H1 (cell line): ENCODE measurements at regions not wholly inside any gene's neighbourhood (a gene's known extent, or its start where the extent isn't known, plus 50 kb on each side); places are given as distances from the start of the nearest gene placed in this dataset.
A peak's percentile ranks its signal among the peaks of the same experiment; 100 is the strongest.

Experiments used
- CTCF ChIA-PET: fragments of 300-600 bp; sonication (Branson Sonifier 250); formaldehyde crosslinking; loops from one replicate; lab custom pipeline; 2021; ENCODE audit not compliant: partially characterized antibody; lab: Charles Lee
- POLR2A ChIA-PET: fragments of 300-600 bp; sonication (Branson Sonifier 250); formaldehyde crosslinking; loops from one replicate; lab custom pipeline; 2021; ENCODE audit warnings: inconsistent platforms; ENCODE audit not compliant: partially characterized antibody; lab: Charles Lee
- DNase-seq, 2 experiments: peaks; one replicate each; pipeline versions ENCODE4 v3.0.0 to v3.0.0-alpha.2; 2010 to 2022; ENCODE audit warnings: low spot score in 2 of 2, low read depth in 1 of 2, mixed read lengths in 1 of 2
- FAIRE-seq: peaks from 2 replicates; lab custom pipeline; 2011; peaks lifted over from hg19 to GRCh38; lab: Jason Lieb, UNC
- H2AFZ ChIP-seq: 2 replicates; pipeline ENCODE4 v1.8.1; 2012; ENCODE audit warnings: low read length, inconsistent platforms
- H2AK5ac ChIP-seq: 2 replicates; pipeline ENCODE4 v1.6.1; 2013; ENCODE audit warnings: low read depth, low read length
- H2BK120ac ChIP-seq: replicated peaks from 2 replicates; pipeline ENCODE3; 2013; ENCODE audit warnings: low read depth, low read length, inconsistent platforms
- H2BK12ac ChIP-seq: 2 replicates; pipeline ENCODE4 v1.6.1; 2013; ENCODE audit warnings: low read depth, low read length
- H2BK15ac ChIP-seq: 2 replicates; pipeline ENCODE4 v1.6.1; 2013; ENCODE audit warnings: low read length
- H2BK20ac ChIP-seq: 2 replicates; pipeline ENCODE4 v1.6.1; 2013; ENCODE audit warnings: low read length
- H2BK5ac ChIP-seq: 2 replicates; pipeline ENCODE4 v1.6.1; 2013; ENCODE audit warnings: low read depth, low read length
- H3K14ac ChIP-seq: 2 replicates; pipeline ENCODE4 v1.6.1; 2013; ENCODE audit warnings: inconsistent platforms; ENCODE audit not compliant: insufficient read length
- H3K18ac ChIP-seq: 2 replicates; pipeline ENCODE4 v1.6.1; 2013; ENCODE audit warnings: low read length; ENCODE audit errors: extremely low read depth
- H3K23ac ChIP-seq: 2 replicates; pipeline ENCODE4 v1.6.1; 2013; ENCODE audit warnings: inconsistent platforms; ENCODE audit not compliant: insufficient read length
- H3K23me2 ChIP-seq: 2 replicates; pipeline ENCODE4 v1.6.1; 2013; ENCODE audit warnings: low read depth, low read length
- H3K27ac ChIP-seq: 2 replicates; pipeline ENCODE4 v1.6.1; 2011; ENCODE audit warnings: low read depth, low read length, inconsistent platforms
- H3K27me3 ChIP-seq, 4 experiments: replicated peaks in 1 of 4; 1 replicate in 1 of 4; 2 replicates in 3 of 4; pipeline versions ENCODE4 v1.6.1 to v1.8.1; 2011 to 2013; ENCODE audit warnings: low read length in 3 of 4, mild to moderate bottlenecking in 3 of 4, inconsistent platforms in 2 of 4, mixed read lengths in 2 of 4, moderate library complexity in 1 of 4; ENCODE audit not compliant: control insufficient read depth in 3 of 4, insufficient read depth in 3 of 4; ENCODE audit errors: extremely low read depth in 1 of 4
- H3K36me3 ChIP-seq, 4 experiments: 2 replicates each; pipeline versions ENCODE4 v1.6.1 to v1.8.1; 2011 to 2013; ENCODE audit warnings: mild to moderate bottlenecking in 4 of 4, low read length in 3 of 4, moderate library complexity in 2 of 4, control low read depth in 1 of 4, inconsistent platforms in 1 of 4; ENCODE audit not compliant: insufficient read depth in 4 of 4, control insufficient read depth in 2 of 4
- H3K4ac ChIP-seq: replicated peaks from 2 replicates; pipeline ENCODE3; 2013; ENCODE audit warnings: low read length, low read depth, mixed read lengths, inconsistent platforms; ENCODE audit not compliant: insufficient read length
- H3K4me1 ChIP-seq, 4 experiments: replicated peaks in 1 of 4; 1 replicate in 1 of 4; 2 replicates in 3 of 4; pipeline versions ENCODE4 v1.6.1 to v1.8.1; 2011 to 2013; ENCODE audit warnings: low read length in 3 of 4, inconsistent platforms in 2 of 4, mixed read lengths in 1 of 4; ENCODE audit not compliant: insufficient read depth in 4 of 4, control insufficient read depth in 3 of 4
- H3K4me2 ChIP-seq, 2 experiments: 2 replicates each; pipeline versions ENCODE4 v1.6.1 to v1.8.1; 2011 to 2013; ENCODE audit warnings: low read depth in 2 of 2, low read length in 2 of 2, control low read depth in 1 of 2, inconsistent platforms in 1 of 2, mild to moderate bottlenecking in 1 of 2; ENCODE audit not compliant: insufficient read depth in 1 of 2
- H3K4me3 ChIP-seq, 4 experiments: fragments of 200-600, 300-600 bp in 1 of 4; sonication (generic), shearing (Covaris generic), sonication (Bioruptor Twin) in 1 of 4; 2 replicates each; pipeline versions ENCODE4 v1.5.1 to v1.8.1; 2011 to 2016; ENCODE audit warnings: low read length in 4 of 4, low read depth in 3 of 4, control low read depth in 2 of 4, inconsistent platforms in 2 of 4, mild to moderate bottlenecking in 2 of 4, mixed read lengths in 1 of 4, moderate library complexity in 1 of 4; ENCODE audit not compliant: insufficient read depth in 2 of 4; ENCODE audit errors: extremely low read depth in 1 of 4
- H3K56ac ChIP-seq: replicated peaks from 2 replicates; pipeline ENCODE3; 2013; ENCODE audit warnings: low read depth, mild to moderate bottlenecking, mixed read lengths, low read length, inconsistent platforms; ENCODE audit not compliant: insufficient read length
- H3K79me1 ChIP-seq: 2 replicates; pipeline ENCODE4 v1.6.1; 2013; ENCODE audit warnings: low read depth, low read length, control low read depth
- H3K79me2 ChIP-seq, 2 experiments: 2 replicates each; pipeline versions ENCODE4 v1.6.1 to v1.8.1; 2012 to 2013; ENCODE audit warnings: low read length in 2 of 2, mild to moderate bottlenecking in 2 of 2, inconsistent platforms in 1 of 2; ENCODE audit not compliant: insufficient read depth in 2 of 2, control insufficient read depth in 1 of 2
- H3K9ac ChIP-seq, 4 experiments: replicated peaks in 1 of 4; 1 replicate in 1 of 4; 2 replicates in 3 of 4; pipeline versions ENCODE4 v1.6.1 to v1.8.1; 2011 to 2013; ENCODE audit warnings: low read depth in 3 of 4, low read length in 3 of 4, control low read depth in 2 of 4, mild to moderate bottlenecking in 2 of 4, moderate library complexity in 2 of 4, inconsistent platforms in 1 of 4; ENCODE audit errors: extremely low read depth in 1 of 4
- H3K9me3 ChIP-seq, 2 experiments: 2 replicates each; pipeline versions ENCODE4 v1.6.1 to v1.8.1; 2012 to 2013; ENCODE audit warnings: mild to moderate bottlenecking in 2 of 2, moderate library complexity in 2 of 2, control low read depth in 1 of 2, inconsistent platforms in 1 of 2, low read depth in 1 of 2, low read length in 1 of 2, mixed read lengths in 1 of 2; ENCODE audit not compliant: insufficient read depth in 2 of 2
- H4K20me1 ChIP-seq, 2 experiments: replicated peaks in 1 of 2; 2 replicates each; pipeline versions ENCODE3 to v1.8.1; 2011 to 2013; ENCODE audit warnings: inconsistent platforms in 2 of 2, low read length in 2 of 2, mild to moderate bottlenecking in 1 of 2; ENCODE audit not compliant: insufficient read depth in 2 of 2, control insufficient read depth in 1 of 2
- H4K5ac ChIP-seq: 2 replicates; pipeline ENCODE4 v1.6.1; 2013; ENCODE audit warnings: low read length, low read depth, mixed read lengths, inconsistent platforms; ENCODE audit not compliant: insufficient read length
- H4K8ac ChIP-seq: 2 replicates; pipeline ENCODE4 v1.8.0; 2013; ENCODE audit warnings: mild to moderate bottlenecking, moderate library complexity, low read length, inconsistent platforms; ENCODE audit not compliant: insufficient read depth; ENCODE audit errors: extremely low read depth
- H4K91ac ChIP-seq: replicated peaks from 2 replicates; pipeline ENCODE3; 2013; ENCODE audit warnings: low read length, mixed read lengths, inconsistent platforms; ENCODE audit not compliant: insufficient read length
- EZH2 ChIP-seq: fragments of 200-600 bp; sonication (generic); IDR thresholded peaks from 2 replicates; pipeline ENCODE4 v1.7.1; 2012; ENCODE audit warnings: low read depth, mild to moderate bottlenecking, moderate library complexity, low read length, inconsistent platforms; ENCODE audit not compliant: severe bottlenecking
- GABPA ChIP-seq: IDR thresholded peaks from 2 replicates; pipeline ENCODE4 v1.6.1; 2011; ENCODE audit warnings: mild to moderate bottlenecking, low read length, moderate library complexity, borderline replicate concordance; ENCODE audit not compliant: insufficient read depth
- JUN ChIP-seq: IDR thresholded peaks from 2 replicates; pipeline ENCODE4 v1.6.1; 2011; ENCODE audit warnings: low read depth, mild to moderate bottlenecking, improper control_type of control experiment, low read length
- KDM1A ChIP-seq: fragments of 200-600, 300-600 bp; sonication (generic); IDR thresholded peaks from 2 replicates; pipeline ENCODE4 v1.7.1; 2016; ENCODE audit warnings: mild to moderate bottlenecking, low read length, borderline replicate concordance
- KDM4A ChIP-seq: IDR thresholded peaks from one replicate; pipeline ENCODE4 v1.7.1; 2012; ENCODE audit warnings: low read depth, mild to moderate bottlenecking, moderate library complexity, low read length, inconsistent platforms; ENCODE audit not compliant: severe bottlenecking
- NRF1 ChIP-seq: IDR thresholded peaks from 2 replicates; pipeline ENCODE4 v1.6.1; 2011; ENCODE audit warnings: mild to moderate bottlenecking, low read depth, low read length, improper control_type of control experiment
- PHF8 ChIP-seq: fragments of 200-600 bp; sonication (generic); conservative IDR thresholded peaks from 2 replicates; pipeline ENCODE4 v1.7.1; 2012; ENCODE audit warnings: low read depth, mild to moderate bottlenecking, inconsistent platforms, low read length, moderate library complexity
- RBBP5 ChIP-seq: IDR thresholded peaks from 2 replicates; pipeline ENCODE4 v1.7.1; 2012; ENCODE audit warnings: low read depth, mild to moderate bottlenecking, inconsistent platforms, low read length, moderate library complexity, borderline replicate concordance
- RFX5 ChIP-seq: IDR thresholded peaks from 2 replicates; pipeline ENCODE4 v1.6.1; 2011; ENCODE audit warnings: low read depth, low read length, improper control_type of control experiment, borderline replicate concordance
- RNF2 ChIP-seq: fragments of 200-900, 300-1000 bp; sonication (generic); IDR thresholded peaks from 2 replicates; pipeline ENCODE4 v1.7.1; 2016; ENCODE audit warnings: borderline replicate concordance, low read depth, mild to moderate bottlenecking, antibody characterized with exemption, low read length; ENCODE audit not compliant: poor library complexity, severe bottlenecking; ENCODE audit errors: missing control alignments
- SIX5 ChIP-seq: IDR thresholded peaks from 2 replicates; pipeline ENCODE4 v1.6.1; 2011; ENCODE audit warnings: mild to moderate bottlenecking, low read depth, low read length
- SUZ12 ChIP-seq: fragments of 200-600 bp; sonication (generic); IDR thresholded peaks from 2 replicates; pipeline ENCODE4 v1.6.1; 2012; ENCODE audit warnings: mild to moderate bottlenecking, inconsistent platforms, low read length, moderate library complexity, mixed read lengths
- TCF12 ChIP-seq: IDR thresholded peaks from 2 replicates; pipeline ENCODE4 v1.6.1; 2011; ENCODE audit warnings: low read depth, mild to moderate bottlenecking, low read length

DNA sequence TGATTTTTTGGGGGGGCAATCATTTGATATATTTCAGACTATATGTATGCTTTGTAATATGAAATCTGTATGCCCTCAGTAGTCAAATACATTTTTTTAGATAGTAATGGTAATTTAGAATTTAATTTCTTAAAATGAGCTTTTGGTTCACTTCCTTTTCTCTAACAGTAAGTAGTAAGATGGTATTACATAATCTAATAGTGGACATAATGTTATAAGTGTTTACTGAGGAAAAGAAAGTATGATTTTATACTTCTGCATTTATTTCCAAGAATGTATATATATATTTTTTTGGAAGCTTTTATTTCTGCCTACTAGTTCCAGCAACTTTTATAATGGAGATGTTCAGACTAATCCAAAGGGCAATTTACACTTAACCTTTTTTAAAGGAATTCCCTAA, 1450.7 kb upstream of the TENM3 start:
- DNase-seq (no peak), FAIRE-seq (no peak)
- no peaks in the 10 kb centered on the region for H3K79me2 ChIP-seq
- H3K4me3 ChIP-seq: no peak overlapping the region
- H2BK5ac ChIP-seq: no peak overlapping the region
- no peak overlapping the region for H2AK5ac ChIP-seq
- H3K14ac ChIP-seq: no peak overlapping the region
- no peaks in the 10 kb centered on the region for H3K9me3 ChIP-seq
- ChIA-PET POLR2A (no interaction called here), CTCF (interaction anchor here (1.2 kb wide), 1 partner anchor 34 kb away, joined by 3 read pairs; no protein-coding TSS in a partner anchor)
- H3K9ac ChIP-seq: no peak overlapping the region
- no peaks in the 10 kb centered on the region for H3K79me1 ChIP-seq
- no peak overlapping the region for H4K8ac ChIP-seq
- no peaks in the 10 kb centered on the region for H3K36me3 ChIP-seq
- H2BK120ac ChIP-seq: no peak overlapping the region
- no peak overlapping the region for H4K5ac ChIP-seq
- no peaks in the 10 kb centered on the region for H3K27me3 ChIP-seq
- no peak overlapping the region for H2BK12ac ChIP-seq
- H3K23ac ChIP-seq: no peak overlapping the region
- H2BK15ac ChIP-seq: no peak overlapping the region
- H2BK20ac ChIP-seq: no peak overlapping the region
- no peak overlapping the region for H3K27ac ChIP-seq
- H4K20me1 ChIP-seq: no peaks in the 10 kb centered on the region
- H3K56ac ChIP-seq: no peak overlapping the region
- no peak overlapping the region for H2AFZ ChIP-seq
- H4K91ac ChIP-seq: no peak overlapping the region
- no peak overlapping the region for H3K18ac ChIP-seq
- peak overlapping the region in 1 of 2 experiments; percentile 30; a peak in 1 of 4 replicates for H3K4me2 ChIP-seq
- no peaks in the 10 kb centered on the region for H3K23me2 ChIP-seq
- no peak overlapping the region for H3K4ac ChIP-seq
- peaks cover 0 to 7% (median 4%) of the 10 kb centered on the region in 4 experiments; a peak in 3 of 7 replicates for H3K4me1 ChIP-seq
- TF ChIP-seq KDM4A (no peak), RNF2 (no peak), PHF8 (no peak), SUZ12 (no peak), TCF12 (no peak), RFX5 (no peak), EZH2 (no peak), KDM1A (no peak), NRF1 (no peak), RBBP5 (no peak), GABPA (no peak), SIX5 (no peak), JUN (no peak)
